Inflammatory macrophage treated with lipopolysaccharide for 4 hours (primary cell): ENCODE measurements at regions not wholly inside any gene's neighbourhood (a gene's known extent, or its start where the extent isn't known, plus 50 kb on each side); places are given as distances from the start of the nearest gene placed in this dataset.

Experiments used
- DNase-seq: peaks from one replicate; pipeline ENCODE4 v3.0.0-alpha.2; 2020

DNA sequence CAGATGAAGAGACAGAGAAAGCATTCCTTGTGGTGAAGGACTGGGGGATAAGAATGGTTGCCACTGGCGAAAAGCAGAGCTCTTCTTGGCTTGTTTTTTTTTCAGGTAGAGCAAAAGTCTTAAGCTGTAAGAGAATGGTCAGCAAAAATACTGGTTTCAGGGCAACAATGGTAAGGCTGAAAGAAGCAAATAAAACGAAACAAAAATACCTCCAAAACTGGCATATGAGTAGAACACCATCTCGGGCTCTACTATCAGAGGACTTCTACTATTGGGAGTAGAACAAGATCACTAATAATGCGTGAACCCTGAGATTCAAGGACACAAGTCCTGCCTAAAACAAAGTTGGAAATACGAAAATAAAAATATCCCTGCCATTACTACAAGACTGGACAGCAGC lies 1823.2 kb upstream of the CDH6 start:
- DNase-seq, result no peak

DNA sequence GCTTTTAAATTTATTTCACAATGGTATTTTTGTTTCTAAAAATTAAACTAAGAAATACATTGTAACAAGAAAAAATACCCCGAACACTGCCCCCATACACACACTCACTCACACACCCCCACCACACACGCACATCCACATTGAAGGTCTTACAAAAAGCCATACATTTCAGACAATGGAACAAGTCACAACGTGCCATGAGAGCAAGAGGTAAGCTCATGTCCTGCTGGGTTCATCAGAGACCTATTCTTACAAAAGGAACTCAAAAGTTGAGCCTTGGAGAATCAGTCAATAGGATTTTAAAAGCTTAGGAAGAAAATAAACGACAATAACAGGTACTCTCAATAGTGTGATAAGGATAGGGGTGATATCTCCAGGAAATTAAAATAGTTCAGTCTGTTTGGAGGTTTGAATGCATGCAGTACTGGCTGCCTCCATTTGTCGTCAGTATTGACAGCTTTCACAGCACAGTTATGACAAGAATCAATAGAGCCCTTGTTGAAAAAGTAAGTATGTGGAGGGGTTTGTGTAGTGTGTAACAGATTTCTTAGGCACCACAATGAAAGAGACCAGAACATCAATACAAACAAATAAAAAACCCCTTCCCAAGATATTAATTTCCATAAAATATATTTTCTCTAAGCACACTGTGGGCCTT lies 1826.2 kb upstream of the CDH6 start:
- no peak for DNase-seq

DNA sequence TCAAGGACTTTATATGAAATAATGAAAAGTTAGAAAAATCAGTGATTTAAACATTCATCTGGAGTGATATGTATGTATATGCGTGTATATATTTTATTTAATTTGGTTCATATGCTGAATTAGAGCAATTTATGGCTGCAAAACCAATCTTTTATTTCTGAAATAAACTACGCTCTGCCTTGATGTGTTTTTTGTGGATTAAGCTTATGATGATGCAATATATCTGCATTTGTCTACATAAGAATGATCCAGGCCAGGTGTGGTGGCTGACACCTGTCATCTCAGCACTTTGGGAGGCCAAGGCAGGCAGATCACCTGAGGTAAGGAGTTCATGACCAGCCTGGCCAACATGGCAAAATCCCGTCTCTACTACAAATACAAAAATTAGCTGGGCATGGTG lies 1842.3 kb upstream of the CDH6 start:
- no peak for DNase-seq

GRCh38 chr5:29337030-29337429 lies 1856.5 kb upstream of the CDH6 start:
- DNase-seq, result no peak

DNA sequence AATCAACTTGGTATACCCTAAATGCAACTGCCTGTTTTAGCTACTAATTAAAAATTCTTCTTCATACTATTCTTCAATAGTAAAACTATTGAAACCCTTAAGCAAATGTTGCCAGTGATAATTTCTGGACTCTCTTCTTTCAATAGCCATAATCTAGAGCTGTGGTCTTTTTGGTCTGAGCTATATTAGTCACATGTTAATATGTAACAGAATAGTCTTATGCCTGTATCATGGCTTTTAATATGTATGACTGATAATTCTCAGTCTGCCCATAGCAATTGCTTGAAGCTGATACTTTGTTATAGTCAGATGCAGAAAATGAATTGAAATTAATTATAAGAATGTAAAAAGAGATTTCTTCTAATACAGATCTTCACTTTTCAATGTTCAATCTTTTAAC lies 1871.9 kb upstream of the CDH6 start:
- no peak for DNase-seq

DNA sequence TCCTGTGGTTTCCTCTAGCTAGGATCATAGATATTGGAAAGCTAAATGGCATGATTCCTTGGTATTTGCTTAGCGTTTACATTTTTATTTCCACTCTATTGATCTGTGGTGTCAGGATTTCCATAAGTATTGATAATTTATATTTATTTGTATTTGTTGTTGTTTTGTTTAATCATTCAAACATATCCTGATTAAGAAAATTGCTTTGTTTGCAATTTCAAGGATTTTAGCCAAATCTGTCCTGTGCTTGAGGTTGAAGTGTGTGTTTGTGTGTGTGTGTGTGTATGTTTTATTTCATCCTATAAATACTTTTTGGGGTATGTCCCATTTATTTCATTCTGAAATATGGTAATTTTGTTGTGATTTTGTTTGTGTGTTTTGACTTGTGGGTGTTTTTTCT lies 1884.1 kb upstream of the CDH6 start:
- DNase-seq, result no peak

DNA sequence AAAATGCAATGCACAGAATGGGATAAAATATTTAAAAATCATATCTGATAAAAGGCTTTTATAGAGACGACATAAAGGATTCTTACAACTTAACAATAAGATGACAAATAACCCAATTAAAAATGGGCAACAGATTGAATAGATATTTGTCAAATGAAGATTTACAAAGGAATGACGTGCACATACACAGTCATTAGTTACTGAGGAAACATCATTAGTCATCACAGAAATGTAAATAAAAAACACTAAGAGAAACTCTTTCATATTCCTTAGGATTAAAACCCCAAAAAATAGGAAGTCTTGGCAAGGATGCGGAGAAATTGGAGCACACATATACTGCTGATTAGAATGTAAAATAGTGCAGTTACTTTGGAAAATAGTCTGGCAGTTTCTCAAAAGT lies 1886.0 kb upstream of the CDH6 start:
- no peak for DNase-seq

DNA sequence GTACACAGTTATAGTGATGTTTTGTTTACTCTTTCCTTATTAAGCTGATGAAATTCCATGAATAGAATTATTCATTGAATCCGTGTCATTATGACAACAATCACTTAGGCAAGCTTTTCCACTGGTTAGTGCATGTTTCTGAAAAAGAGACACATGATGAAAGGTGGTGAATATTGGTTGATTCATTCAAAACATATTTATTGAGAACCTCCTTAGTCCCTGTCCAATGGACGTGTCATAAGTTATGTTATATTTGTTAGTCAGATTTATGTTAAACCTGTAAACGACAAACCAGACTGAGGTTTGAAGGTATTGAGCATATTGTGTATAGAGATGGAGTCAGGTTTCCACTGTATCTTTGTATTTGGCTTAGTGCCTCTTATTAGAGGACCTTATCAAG lies 1888.9 kb upstream of the CDH6 start:
- no peak for DNase-seq

DNA sequence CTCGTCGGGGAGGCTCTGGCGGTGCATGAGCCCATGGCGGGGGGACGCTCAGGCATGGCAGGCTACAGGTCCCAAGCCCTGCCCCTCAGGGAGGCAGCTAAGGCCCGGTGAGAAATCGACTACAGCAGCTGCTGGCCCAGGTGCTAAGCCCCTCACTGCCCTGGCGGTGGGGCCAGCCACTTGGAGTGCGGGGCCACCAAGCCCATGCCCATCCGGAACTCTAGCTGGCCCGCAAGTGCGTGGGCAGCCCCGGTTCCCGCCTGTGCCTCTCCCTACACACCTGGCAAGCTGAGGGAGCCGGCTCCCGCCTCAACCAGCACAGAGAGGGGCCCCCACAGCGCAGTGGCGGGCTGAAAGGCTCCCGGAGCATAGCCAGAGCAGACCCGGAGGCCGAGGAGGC lies 1896.9 kb upstream of the CDH6 start:
- DNase-seq, result no peak

DNA sequence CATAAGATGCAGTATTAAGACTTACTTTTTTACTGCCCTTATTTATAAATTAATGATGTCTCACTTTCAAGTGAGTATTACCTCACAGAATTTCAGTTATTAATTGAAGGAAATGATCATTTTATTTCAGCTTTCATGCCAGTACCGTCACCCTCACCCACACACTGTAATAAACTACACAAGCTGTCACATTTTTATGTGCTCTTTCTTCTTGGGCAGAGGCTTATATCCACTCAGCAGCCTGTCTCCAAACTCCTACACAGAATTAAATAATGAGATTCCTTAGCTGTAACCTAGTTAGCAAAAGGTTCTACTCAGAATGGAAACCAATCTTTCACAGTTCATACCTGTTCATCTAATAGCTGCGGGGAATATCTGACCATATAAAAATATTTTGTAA lies 1915.8 kb upstream of the CDH6 start:
- no peak for DNase-seq

DNA sequence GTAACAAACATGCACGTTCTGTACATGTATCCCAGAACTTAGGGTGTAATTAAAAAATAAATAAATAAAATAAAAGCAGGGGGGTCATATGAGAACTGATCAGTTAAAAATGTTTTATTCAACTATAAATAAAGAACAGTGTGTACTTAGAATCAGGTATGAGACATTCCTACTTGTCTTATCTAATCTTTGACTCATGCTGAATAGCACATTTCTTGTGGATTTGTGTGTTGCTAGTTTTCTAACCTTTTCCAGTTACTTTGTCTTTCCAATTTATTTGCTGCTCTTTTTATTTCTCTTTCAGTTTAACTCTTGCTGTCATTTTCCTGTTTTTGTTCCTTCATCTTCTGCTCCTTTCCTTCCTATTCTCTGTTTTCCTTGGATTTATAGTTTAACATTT lies 1917.1 kb upstream of the CDH6 start:
- no peak for DNase-seq

GRCh38 chr5:29263915-29264351 lies 1929.6 kb upstream of the CDH6 start:
- DNase-seq, result no peak

DNA sequence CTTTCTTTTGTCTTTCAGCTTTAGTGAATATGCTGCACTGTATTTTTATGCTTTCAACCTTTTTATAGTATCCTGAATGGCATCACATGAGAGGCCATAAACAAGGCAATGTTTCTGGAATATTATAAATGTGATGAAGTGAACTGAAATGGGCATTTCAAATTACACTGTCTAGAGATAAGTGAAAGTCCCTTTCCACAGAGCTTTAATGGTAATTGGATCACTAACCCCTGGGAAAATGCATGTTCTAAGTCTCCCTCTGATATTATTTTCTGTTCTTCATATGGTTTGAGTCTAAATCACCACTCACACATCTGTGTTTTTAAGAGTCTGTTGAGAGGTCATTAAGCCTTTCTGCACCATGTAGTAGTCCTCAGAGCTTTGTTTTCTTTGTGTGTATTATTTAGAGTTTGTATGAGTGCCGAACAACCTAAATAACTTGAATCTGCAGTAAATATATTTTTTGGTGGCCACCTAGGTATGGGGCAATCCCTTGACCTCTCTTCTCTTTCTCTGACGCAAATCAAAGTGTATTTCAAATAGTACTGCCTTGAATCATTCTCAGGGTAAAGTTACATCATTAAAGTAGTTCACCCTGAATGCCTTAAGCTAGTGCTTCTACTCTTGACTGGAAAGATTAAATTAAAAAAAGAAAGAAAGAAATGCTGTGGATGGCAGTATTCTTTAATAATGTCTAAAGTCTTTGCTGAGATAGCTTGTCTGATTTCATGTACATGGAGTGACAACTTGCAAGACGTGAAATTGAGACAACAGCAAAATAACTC lies 1931.0 kb upstream of the CDH6 start:
- no peak for DNase-seq

GRCh38 chr5:29261213-29261612 lies 1932.3 kb upstream of the CDH6 start:
- DNase-seq, result no peak

- DNase-seq, result no peak
Measured at GRCh38 chr5:29252390-29252789, 1941.1 kb upstream of the CDH6 start.

DNA sequence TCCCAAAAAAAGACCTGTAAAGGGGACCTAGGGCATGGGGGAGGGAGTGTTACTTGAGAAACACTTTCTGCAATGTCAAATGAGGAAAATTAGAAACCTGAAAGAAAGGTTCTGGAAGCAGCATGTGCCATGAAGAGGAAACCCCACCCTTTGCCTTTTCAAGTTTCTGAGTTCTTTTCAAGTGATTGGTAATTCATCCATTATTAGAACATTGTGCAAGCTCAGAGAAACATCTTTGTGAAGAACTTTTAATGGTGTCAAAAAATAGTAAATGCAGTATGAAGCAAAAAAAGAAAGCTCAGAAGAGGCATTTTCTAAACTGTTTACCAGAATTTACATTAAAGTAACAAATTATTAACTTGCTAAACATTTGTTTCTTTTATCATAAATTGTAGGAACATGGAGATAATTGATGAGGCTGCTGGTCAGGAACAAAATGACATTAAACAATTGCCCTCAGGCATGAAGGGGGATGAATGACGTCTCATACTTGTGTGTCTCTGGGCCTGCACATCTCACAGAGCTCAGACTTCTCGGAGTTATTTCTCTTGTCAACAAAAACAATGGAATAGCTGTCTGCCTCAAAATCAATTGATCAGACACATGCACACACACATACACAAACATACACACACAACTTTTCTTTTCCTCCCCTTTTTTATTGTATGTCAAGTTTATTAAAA lies 1946.0 kb upstream of the CDH6 start:
- DNase-seq, result no peak

- DNase-seq, result no peak
Measured at GRCh38 chr5:29240379-29240778, 1953.1 kb upstream of the CDH6 start.

GRCh38 chr5:29239606-29240005 lies 1953.9 kb upstream of the CDH6 start:
- DNase-seq, result no peak

GRCh38 chr5:29238115-29238514 lies 1955.4 kb upstream of the CDH6 start:
- DNase-seq, result no peak

- DNase-seq, result no peak
Measured at GRCh38 chr5:29231154-29231553, 1962.3 kb upstream of the CDH6 start.

GRCh38 chr5:29230591-29230990 lies 1962.9 kb upstream of the CDH6 start:
- no peak for DNase-seq

DNA sequence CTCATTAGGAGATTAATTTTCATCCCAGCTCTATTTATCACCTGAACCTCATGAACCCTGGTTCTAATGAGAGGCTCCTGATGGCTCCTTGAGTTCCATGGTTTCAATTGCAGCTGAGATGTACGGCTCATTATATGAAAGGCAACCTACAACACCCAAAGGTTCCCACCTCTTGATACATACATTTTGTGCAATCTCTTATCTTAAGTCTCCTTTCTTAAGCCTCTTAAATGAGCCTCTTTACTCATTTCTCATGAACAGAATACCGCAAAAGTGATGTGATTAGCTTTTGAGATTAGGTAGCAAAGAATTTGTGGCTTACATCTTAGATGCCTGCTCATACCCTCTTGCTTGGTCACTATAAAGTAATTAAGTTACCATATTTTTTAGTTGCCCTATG lies 1964.0 kb upstream of the CDH6 start:
- no peak for DNase-seq

- DNase-seq, result no peak
Measured at GRCh38 chr5:29218138-29218537, 1975.3 kb upstream of the CDH6 start.

- DNase-seq, result no peak
Measured at GRCh38 chr5:29214839-29215238, 1978.6 kb upstream of the CDH6 start.
